GM15510 (cell line): ENCODE measurements at regions not wholly inside any gene's neighbourhood (a gene's known extent, or its start where the extent isn't known, plus 50 kb on each side); places are given as distances from the start of the nearest gene placed in this dataset.

Experiments
- POLR2A ChIP-seq: IDR thresholded peaks from 3 replicates; pipeline ENCODE4 v1.6.1; 2011; ENCODE audit warnings: borderline replicate concordance; ENCODE audit not compliant: insufficient read length; ENCODE audit errors: extremely low read depth

GRCh38 chr6:27601668-27602254 is 128.9 kb upstream of the ZNF184 start:
- no peak for TF ChIP-seq POLR2A

GRCh38 chr6:27599859-27600532 is 127.1 kb upstream of the ZNF184 start:
- no peak for TF ChIP-seq POLR2A

DNA sequence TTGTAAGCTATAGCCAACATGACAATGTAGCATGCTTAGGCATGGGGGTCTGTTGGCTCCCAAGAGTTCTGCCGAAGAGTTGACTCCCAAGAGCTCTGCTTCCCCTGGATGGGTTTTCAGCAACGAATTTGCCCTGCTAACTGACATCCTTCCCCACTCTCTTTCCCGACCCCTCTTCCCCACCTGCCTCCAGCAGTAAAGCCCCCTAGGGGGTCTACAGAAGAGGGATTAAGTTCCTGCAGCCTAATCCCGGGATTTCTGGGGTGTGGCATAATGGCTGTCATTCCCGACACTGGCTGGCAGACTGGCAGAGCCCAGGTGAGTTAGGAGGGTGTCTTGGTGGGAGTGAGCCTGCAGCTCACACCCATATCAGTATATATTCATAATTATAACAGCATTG is 121.0 kb upstream of the ZNF184 start:
- TF ChIP-seq POLR2A, result no peak

DNA sequence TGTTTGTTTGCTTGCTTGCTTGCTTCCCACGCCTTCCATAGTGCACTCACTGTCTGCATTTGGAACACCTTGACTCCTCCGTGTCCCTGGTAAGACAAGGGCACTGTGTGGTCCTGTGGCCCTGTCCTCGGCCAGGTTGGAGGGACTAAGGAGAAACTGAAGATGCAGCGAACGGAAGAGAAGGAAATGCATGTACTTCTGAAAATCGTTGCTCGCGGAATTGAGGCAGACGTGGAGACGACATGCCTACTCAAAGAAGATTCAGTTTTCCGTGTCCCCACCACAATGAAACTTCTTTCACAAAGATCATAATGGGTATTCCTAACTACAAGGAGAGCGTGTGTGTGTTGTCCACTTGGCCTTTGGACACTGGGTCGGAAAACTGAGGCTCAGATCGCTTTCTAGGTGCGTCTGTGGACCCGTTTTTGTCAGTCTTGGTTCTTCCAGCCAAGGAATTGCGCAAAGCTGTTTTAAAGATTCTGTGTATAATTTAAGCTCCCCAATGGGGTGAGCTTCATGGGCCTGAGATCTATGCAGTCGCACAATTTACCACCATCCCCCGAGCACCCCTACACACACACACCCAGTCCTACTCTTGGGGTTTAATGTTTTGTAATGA is 120.4 kb upstream of the ZNF184 start:
- no peak for TF ChIP-seq POLR2A

DNA sequence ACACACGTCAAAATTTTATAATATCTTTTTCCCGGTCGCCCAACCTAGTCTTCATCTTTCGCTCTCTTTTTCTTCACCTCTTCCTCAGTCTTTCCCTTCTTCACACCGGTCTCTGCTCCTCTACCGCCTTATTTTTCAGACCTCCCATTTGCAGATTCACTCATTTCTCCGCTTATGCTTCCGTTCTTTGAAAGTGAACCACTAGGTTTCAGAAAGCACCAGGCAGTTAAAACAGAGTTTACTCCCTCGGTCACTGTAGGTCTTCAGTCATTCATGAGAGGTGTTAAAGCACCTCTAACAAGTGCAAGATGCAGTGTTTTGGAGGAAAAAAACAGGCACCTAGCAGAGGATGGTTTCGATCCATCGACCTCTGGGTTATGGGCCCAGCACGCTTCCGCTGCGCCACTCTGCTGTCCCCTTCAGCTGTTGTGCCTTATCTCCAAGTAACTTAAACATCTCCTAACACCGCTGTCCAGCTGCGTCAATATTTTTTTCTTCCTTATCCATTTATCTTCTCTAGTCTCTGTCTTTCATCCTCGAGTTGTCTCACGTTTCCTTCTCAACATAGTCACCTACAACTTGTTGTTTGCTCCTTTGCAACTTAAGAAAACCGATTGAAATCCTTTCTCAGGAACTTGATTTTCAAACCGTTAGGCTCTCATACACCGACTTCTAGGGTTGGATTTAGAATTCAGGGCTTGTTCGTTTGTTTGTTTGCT is 119.7 kb upstream of the ZNF184 start:
- no peak for TF ChIP-seq POLR2A

DNA sequence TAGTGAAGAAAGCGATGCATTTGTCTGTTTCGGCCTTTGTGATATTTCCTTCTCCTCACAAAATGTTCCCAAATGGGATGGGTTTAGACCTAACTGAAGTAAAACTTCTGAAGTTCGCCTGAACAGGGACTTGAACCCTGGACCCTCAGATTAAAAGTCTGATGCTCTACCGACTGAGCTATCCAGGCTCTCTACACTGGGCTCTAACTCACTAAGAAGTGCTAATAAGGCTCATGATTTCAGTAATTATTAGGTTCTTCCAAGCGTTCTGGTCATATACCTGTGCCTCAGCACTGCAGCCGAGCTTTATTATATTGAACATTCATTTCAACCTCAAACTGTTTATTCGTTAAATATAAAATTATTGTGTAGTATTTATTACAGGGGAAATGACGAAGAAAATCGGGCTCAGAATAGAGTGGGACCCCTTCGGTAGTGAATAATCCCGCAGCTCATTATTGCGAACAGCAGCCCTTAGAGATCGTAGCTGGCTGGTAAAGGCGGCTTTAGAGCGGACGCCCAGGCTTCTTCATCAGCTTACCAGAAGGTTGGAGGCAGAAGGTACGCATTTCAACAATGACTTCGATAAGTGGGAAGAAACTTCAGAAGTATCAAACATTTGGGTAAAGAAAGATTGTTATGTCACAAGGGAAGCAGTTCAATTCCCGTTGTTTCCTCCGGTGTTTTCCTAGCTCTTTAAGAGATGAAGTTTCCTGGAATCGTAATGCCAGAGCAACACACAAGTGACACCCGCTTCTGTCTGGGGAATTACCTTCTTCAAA is 119.0 kb upstream of the ZNF184 start:
- no peak for TF ChIP-seq POLR2A

GRCh38 chr6:27584326-27584725 is 111.4 kb upstream of the ZNF184 start:
- TF ChIP-seq POLR2A, result no peak

- TF ChIP-seq POLR2A, result no peak
Measured at GRCh38 chr6:27582928-27583725, 110.2 kb upstream of the ZNF184 start.

GRCh38 chr6:27579973-27580372 is 107.1 kb upstream of the ZNF184 start:
- TF ChIP-seq POLR2A, result no peak

GRCh38 chr6:27577922-27578321 is 105.0 kb upstream of the ZNF184 start:
- TF ChIP-seq POLR2A, result no peak

DNA sequence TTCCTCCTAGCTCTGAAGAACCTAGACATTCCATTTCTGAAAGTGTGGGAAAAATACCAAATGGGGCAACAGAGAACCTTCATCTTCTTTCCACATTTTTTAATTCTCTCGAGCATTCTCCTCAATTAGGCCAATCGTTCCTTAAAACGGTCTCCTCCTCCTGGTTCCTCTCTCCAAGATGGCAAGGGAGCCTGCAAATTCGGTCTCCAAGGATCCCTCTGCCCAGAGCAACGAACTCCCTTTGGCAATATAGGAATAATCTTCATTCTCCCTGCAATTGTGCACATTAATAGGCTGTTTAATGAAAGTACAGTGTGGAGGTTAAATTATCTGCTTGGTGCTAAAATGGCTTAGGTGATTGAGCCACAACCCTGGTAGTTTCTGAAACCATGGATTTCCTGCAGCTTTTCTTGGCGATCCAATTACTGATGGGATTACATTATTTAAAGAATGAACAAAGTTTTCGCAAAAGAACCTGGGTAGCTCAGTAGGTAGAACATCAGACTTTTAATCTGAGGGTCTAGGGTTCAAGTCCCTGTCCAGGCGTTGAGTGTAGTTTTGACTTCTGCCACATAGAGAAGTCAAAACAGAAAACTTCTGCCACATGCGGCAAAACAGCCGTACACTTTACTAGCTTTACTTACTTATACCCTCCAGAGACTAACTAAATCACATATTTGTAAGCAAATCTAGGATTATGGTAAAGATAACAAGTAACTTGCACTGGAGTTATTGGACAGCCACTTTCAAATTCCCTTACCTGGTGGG is 102.9 kb upstream of the ZNF184 start:
- TF ChIP-seq POLR2A, result no peak

DNA sequence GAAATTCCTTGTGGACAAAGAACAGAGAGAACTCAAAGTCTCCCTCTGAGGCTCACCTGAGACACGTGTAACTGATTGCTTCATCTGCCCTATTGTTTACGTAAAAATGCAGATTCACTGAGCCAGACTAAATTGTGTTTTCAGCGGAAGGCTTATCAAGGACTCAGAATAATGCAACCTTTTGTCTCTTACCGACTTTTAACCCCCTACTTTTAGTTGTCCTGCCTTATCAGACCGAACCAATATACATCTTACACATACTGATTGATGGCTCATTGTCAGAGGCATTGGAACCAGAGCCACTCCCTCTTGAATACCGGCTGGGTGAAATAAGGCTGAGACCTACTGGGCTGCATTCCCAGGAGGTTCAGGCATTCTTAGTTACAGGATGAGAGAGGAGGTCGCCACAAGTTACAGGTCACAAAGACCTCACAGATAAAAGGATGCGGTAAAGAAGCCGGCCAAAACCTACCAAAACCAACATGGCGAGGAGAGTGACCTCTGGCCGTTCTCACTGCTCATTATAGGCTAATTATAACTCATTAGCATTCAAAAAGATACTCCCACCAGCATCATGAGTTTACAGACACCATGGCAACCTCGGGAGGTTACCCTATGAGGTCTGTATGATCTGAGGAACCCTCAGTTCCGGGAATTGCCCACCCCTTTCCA is 95.5 kb upstream of the ZNF184 start:
- TF ChIP-seq POLR2A, result no peak
